Fibroblast of pulmonary artery (primary cell): ENCODE measurements at regions not wholly inside any gene's neighbourhood (a gene's known extent, or its start where the extent isn't known, plus 50 kb on each side); places are given as distances from the start of the nearest gene placed in this dataset.

ENCODE experiments used
- DNase-seq: peaks from one replicate; pipeline ENCODE4 v3.0.0-alpha.2; 2010; ENCODE audit warnings: low read depth
- H3K4me3 ChIP-seq: replicated peaks from 2 replicates; pipeline ENCODE4 v1.5.1; 2011; ENCODE audit warnings: low read depth, mild to moderate bottlenecking, control low read depth, low read length, moderate library complexity
- CTCF ChIP-seq: IDR thresholded peaks from 2 replicates; pipeline ENCODE4 v1.5.1; 2011; ENCODE audit warnings: mild to moderate bottlenecking, control low read depth, low read length, inconsistent platforms; ENCODE audit errors: missing control alignments

- no peak overlapping the region for H3K4me3 ChIP-seq
- no peak for TF ChIP-seq CTCF
- no peak for DNase-seq
Observed at GRCh38 chr3:139870000-139870675, 64.8 kb upstream of the CLSTN2 start.

- H3K4me3 ChIP-seq = no peak overlapping the region
- no peak for TF ChIP-seq CTCF
- no peak for DNase-seq
Observed at GRCh38 chr3:139868773-139869172, 66.2 kb upstream of the CLSTN2 start.

GRCh38 chr3:139848660-139849059, 86.3 kb upstream of the CLSTN2 start:
- H3K4me3 ChIP-seq = no peak overlapping the region
- DNase-seq = no peak
- TF ChIP-seq CTCF = no peak

GRCh38 chr3:139846729-139847128, 88.3 kb upstream of the CLSTN2 start:
- TF ChIP-seq CTCF = no peak
- H3K4me3 ChIP-seq = no peak overlapping the region
- DNase-seq = no peak

GRCh38 chr3:139839659-139840058, 95.3 kb upstream of the CLSTN2 start:
- no peak for TF ChIP-seq CTCF
- no peak for DNase-seq
- no peak overlapping the region for H3K4me3 ChIP-seq

- no peak overlapping the region for H3K4me3 ChIP-seq
- no peak for TF ChIP-seq CTCF
- DNase-seq = no peak
Observed at GRCh38 chr3:139839014-139839413, 96.0 kb upstream of the CLSTN2 start.

GRCh38 chr3:139838269-139838957, 96.6 kb upstream of the CLSTN2 start:
- no peak for TF ChIP-seq CTCF
- H3K4me3 ChIP-seq = no peak overlapping the region
- DNase-seq = no peak
